COLO829 (cell line): ENCODE measurements at regions not wholly inside any gene's neighbourhood (a gene's known extent, or its start where the extent isn't known, plus 50 kb on each side); places are given as distances from the start of the nearest gene placed in this dataset.
A peak's percentile ranks its signal among the peaks of the same experiment; 100 is the strongest.

Experiments used
- DNase-seq: peaks from one replicate; pipeline ENCODE4 v3.0.0; 2012; ENCODE audit warnings: low spot score

GRCh38 chr1:222168621-222169020 is 379.3 kb downstream of the HHIPL2 start:
- DNase-seq: no peak

- DNase-seq: no peak
Measured at GRCh38 chr1:222167896-222168295, 380.0 kb downstream of the HHIPL2 start.

GRCh38 chr1:222167111-222167510 is 380.8 kb downstream of the HHIPL2 start:
- peak; percentile 88 for DNase-seq

GRCh38 chr1:222165629-222166028 is 382.3 kb downstream of the HHIPL2 start:
- DNase-seq: peak; percentile 48

GRCh38 chr1:222163895-222164294 is 384.0 kb downstream of the HHIPL2 start:
- DNase-seq: no peak

- no peak for DNase-seq
Measured at GRCh38 chr1:222161676-222162075, 386.2 kb downstream of the HHIPL2 start.

GRCh38 chr1:222157612-222158011 is 390.3 kb downstream of the HHIPL2 start:
- DNase-seq: no peak

- no peak for DNase-seq
Measured at GRCh38 chr1:222140206-222140605, 398.3 kb upstream of the DUSP10 start.

GRCh38 chr1:222138095-222138494 is 396.2 kb upstream of the DUSP10 start:
- DNase-seq: no peak

- no peak for DNase-seq
Measured at GRCh38 chr1:222136869-222137268, 395.0 kb upstream of the DUSP10 start.

GRCh38 chr1:222129041-222129440 is 387.2 kb upstream of the DUSP10 start:
- no peak for DNase-seq

GRCh38 chr1:222127526-222128152 is 385.8 kb upstream of the DUSP10 start:
- no peak for DNase-seq

GRCh38 chr1:222127096-222127495 is 385.2 kb upstream of the DUSP10 start:
- DNase-seq: no peak

- DNase-seq: no peak
Measured at GRCh38 chr1:222126052-222126451, 384.2 kb upstream of the DUSP10 start.

GRCh38 chr1:222124602-222125001 is 382.7 kb upstream of the DUSP10 start:
- DNase-seq: peak; percentile 24

- DNase-seq: no peak
Measured at GRCh38 chr1:222123111-222123510, 381.2 kb upstream of the DUSP10 start.

- no peak for DNase-seq
Measured at GRCh38 chr1:222117809-222118208, 375.9 kb upstream of the DUSP10 start.

GRCh38 chr1:222114536-222115156 is 372.8 kb upstream of the DUSP10 start:
- DNase-seq: no peak

GRCh38 chr1:222109836-222110235 is 367.9 kb upstream of the DUSP10 start:
- no peak for DNase-seq

GRCh38 chr1:222107975-222108374 is 366.1 kb upstream of the DUSP10 start:
- no peak for DNase-seq

GRCh38 chr1:222107267-222107666 is 365.4 kb upstream of the DUSP10 start:
- no peak for DNase-seq

GRCh38 chr1:222106377-222106776 is 364.5 kb upstream of the DUSP10 start:
- DNase-seq: no peak

- DNase-seq: no peak
Measured at GRCh38 chr1:222105861-222106260, 364.0 kb upstream of the DUSP10 start.

GRCh38 chr1:222105393-222105737 is 363.5 kb upstream of the DUSP10 start:
- no peak for DNase-seq
